ENCODE measurements at regions not wholly inside any gene's neighbourhood (a gene's known extent, or its start where the extent isn't known, plus 50 kb on each side); places are given as distances from the start of the nearest gene placed in this dataset.

GRCh38 chr20:22795433-22795832, 211.1 kb upstream of the FOXA2 start:
- Histone ChIP-seq H2AFZ (ENCODE audit: low read depth, low read length) (peak overlapping the region; percentile 75), H4K20me1 (replicated peaks; ENCODE audit: control insufficient read depth, extremely low read depth, insufficient read depth, low read length) (no peaks in the 10 kb centered on the region), H3K9ac (replicated peaks; ENCODE audit: extremely low read depth, insufficient read depth, low read length) (peak overlapping the region; percentile 49), H3K79me2 (ENCODE audit: control insufficient read depth, insufficient read depth, low read length) (no peaks in the 10 kb centered on the region), H3K4me3 (replicated peaks in 1 of 3; ENCODE audit: insufficient read depth in 1 of 3, low read depth in 1 of 3, low read length in 3 of 3) (no peak overlapping the region), H3K27ac (ENCODE audit: insufficient read depth, low read depth, low read length) (peak overlapping the region; percentile 100), H3K9me1 (replicated peaks; ENCODE audit: control insufficient read depth, extremely low read depth, insufficient read depth, low read length) (no peaks in the 10 kb centered on the region), H3K4me2 (ENCODE audit: insufficient read depth, low read length) (peak overlapping the region; percentile 58), H3K9me3 (replicated peaks; ENCODE audit: control insufficient read depth, insufficient read depth, low read length) (no peaks in the 10 kb centered on the region), H3K4me1 (ENCODE audit: control insufficient read depth, extremely low read depth, insufficient read depth, low read length) (peaks cover 43% of the 10 kb centered on the region), H3K27me3 (ENCODE audit: control insufficient read depth in 2 of 2, insufficient read depth in 2 of 2, low read length in 2 of 2) (no peaks in the 10 kb centered on the region), H3K36me3 (ENCODE audit: control insufficient read depth in 2 of 2, extremely low read depth in 1 of 2, insufficient read depth in 2 of 2, low read length in 2 of 2) (no peaks in the 10 kb centered on the region)
- POLR2A ChIA-PET: no interaction called here
- DNase-seq (ENCODE audit: low read depth, low spot score) (no peak), FAIRE-seq (no peak)
- intact Hi-C loops (cut with micrococcal nuclease): loop anchor here (5.0 to 10.0 kb wide), 5 partner anchors 127 to 557 kb away; partner anchors contain the start of genes CD93 and NXT1
- TF ChIP-seq MYC (IDR thresholded peaks at IDR 0.05; ENCODE audit: low read depth, low read length) (no peak), MAX (IDR thresholded peaks at IDR 0.05; ENCODE audit: insufficient read depth, insufficient read length) (no peak), CTCF (IDR thresholded peaks at IDR 0.05; ENCODE audit: extremely low read depth in 1 of 2, insufficient read depth in 1 of 2, low read depth in 1 of 2, low read length in 2 of 2) (no peak), FOS (IDR thresholded peaks at IDR 0.05; ENCODE audit: borderline replicate concordance, insufficient read depth, low read length) (no peak), JUN (IDR thresholded peaks at IDR 0.05; ENCODE audit: borderline replicate concordance, insufficient read depth, insufficient read length, low read depth) (no peak), POLR2AphosphoS5 (IDR thresholded peaks at IDR 0.05; ENCODE audit: insufficient read depth, low read depth, low read length) (no peak), GATA2 (IDR thresholded peaks at IDR 0.05; ENCODE audit: insufficient read depth, insufficient read length, low read depth, low read length) (no peak), EZH2 (IDR thresholded peaks at IDR 0.05; ENCODE audit: borderline replicate concordance, low read depth, low read length, severe bottlenecking) (no peak), POLR2A (IDR thresholded peaks at IDR 0.05; ENCODE audit: low read depth, low read length) (no peak)
- BruUV-seq (replicated peaks): TSS peak; percentile 85
- dilution Hi-C loops (cut with MboI; ENCODE audit: extremely low pct_ligation_motif_present, low sequenced_read_pairs): no loop called here
- CTCF ChIA-PET: interaction anchor here (1.0 to 3.3 kb wide), 11 partner anchors 10 to 440 kb away, joined by 3 to 21 read pairs (median 3); no protein-coding TSS in a partner anchor

All from endothelial cell of umbilical vein (primary cell).